SK-N-SH treated with all-trans-retinoic acid at 6 μM for 48 hours (cell line): ENCODE measurements at regions not wholly inside any gene's neighbourhood (a gene's known extent, or its start where the extent isn't known, plus 50 kb on each side); places are given as distances from the start of the nearest gene placed in this dataset.

Source experiments
- CSRNP3 ChIP-seq: fragments of 250-450 bp; sonication (Bioruptor Pico); IDR thresholded peaks from 2 replicates; pipeline ENCODE4 v1.5.1; 2021; ENCODE audit warnings: mild to moderate bottlenecking, moderate library complexity
- ESRRG ChIP-seq: fragments of 250-450 bp; sonication (Bioruptor Pico); IDR thresholded peaks from 2 replicates; pipeline ENCODE4 v1.6.1; 2021; ENCODE audit warnings: mild to moderate bottlenecking
- OSR1 ChIP-seq: fragments of 250-450 bp; sonication (Bioruptor Pico); IDR thresholded peaks from 2 replicates; pipeline ENCODE4 v1.8.0; 2022; ENCODE audit warnings: moderate library complexity, mild to moderate bottlenecking, inconsistent platforms
- PATZ1 ChIP-seq: fragments of 250-450 bp; sonication (Bioruptor Pico); IDR thresholded peaks from 2 replicates; pipeline ENCODE4 v1.8.0; 2020; ENCODE audit warnings: mild to moderate bottlenecking, moderate library complexity, borderline replicate concordance
- RARB ChIP-seq: fragments of 250-450 bp; sonication (Bioruptor Pico); IDR thresholded peaks from 2 replicates; pipeline ENCODE4 v1.8.0; 2021; ENCODE audit warnings: mild to moderate bottlenecking, moderate library complexity
- ZFP3 ChIP-seq: fragments of 250-450 bp; sonication (Bioruptor Pico); IDR thresholded peaks from 2 replicates; pipeline ENCODE4 v1.5.0; 2020; ENCODE audit warnings: mild to moderate bottlenecking, moderate library complexity
- ZNF565 ChIP-seq: fragments of 450-650 bp; formaldehyde crosslinking; conservative IDR thresholded peaks from 2 replicates; pipeline ENCODE4 v1.5.0; 2020; ENCODE audit warnings: low read depth, mild to moderate bottlenecking, moderate library complexity

- TF ChIP-seq ESRRG (CRISPR knock-in tag) (no peak), RARB (CRISPR knock-in tag) (no peak), PATZ1 (CRISPR knock-in tag) (no peak), ZNF565 (no peak), OSR1 (CRISPR knock-in tag) (no peak), CSRNP3 (CRISPR knock-in tag) (no peak), ZFP3 (no peak)
Measured at GRCh38 chr6:170035044-170035443, 255.8 kb downstream of the DLL1 start.
